ENCODE measurements at regions not wholly inside any gene's neighbourhood (a gene's known extent, or its start where the extent isn't known, plus 50 kb on each side); places are given as distances from the start of the nearest gene placed in this dataset.
A peak's percentile ranks its signal among the peaks of the same experiment; 100 is the strongest.

GRCh38 chr22:26905076-26905475, 247.7 kb downstream of the MIAT start:
- Histone ChIP-seq H3K56ac (replicated peaks; ENCODE audit: insufficient read length, low read depth, low read length) (no peak overlapping the region), H3K4me2 (ENCODE audit: insufficient read depth in 1 of 2, low read depth in 2 of 2, low read length in 2 of 2) (peak overlapping the region in 1 of 2 experiments; percentile 99; a peak in 2 of 4 replicates), H3K4me3 (ENCODE audit: extremely low read depth in 1 of 4, insufficient read depth in 2 of 4, low read depth in 3 of 4, low read length in 4 of 4) (peak overlapping the region in 1 of 4 experiments; percentile 5; a peak in 1 of 8 replicates), H3K27ac (ENCODE audit: low read depth, low read length) (no peak overlapping the region), H4K5ac (ENCODE audit: insufficient read length, low read depth, low read length) (no peak overlapping the region), H4K8ac (ENCODE audit: extremely low read depth, insufficient read depth, low read length) (no peak overlapping the region), H3K23ac (ENCODE audit: insufficient read length) (no peak overlapping the region), H3K27me3 (replicated peaks in 1 of 4; ENCODE audit: control insufficient read depth in 3 of 4, extremely low read depth in 1 of 4, insufficient read depth in 3 of 4, low read length in 3 of 4) (peaks cover 0 to 9% (median 7%) of the 10 kb centered on the region in 4 experiments; a peak in 5 of 7 replicates), H3K36me3 (ENCODE audit: control insufficient read depth in 2 of 4, insufficient read depth in 4 of 4, low read length in 3 of 4) (no peaks in the 10 kb centered on the region), H2AFZ (ENCODE audit: low read length) (no peak overlapping the region), H4K20me1 (replicated peaks in 1 of 2; ENCODE audit: control insufficient read depth in 1 of 2, insufficient read depth in 2 of 2, low read length in 2 of 2) (no peaks in the 10 kb centered on the region), H2BK20ac (ENCODE audit: low read length) (peak overlapping the region; percentile 72; the same call in 1 of the 2 replicates), H2BK12ac (ENCODE audit: low read depth, low read length) (no peak overlapping the region), H2AK5ac (ENCODE audit: low read depth, low read length) (no peak overlapping the region), H3K9ac (replicated peaks in 1 of 4; ENCODE audit: extremely low read depth in 1 of 4, low read depth in 3 of 4, low read length in 3 of 4) (no peak overlapping the region), H3K4me1 (replicated peaks in 1 of 4; ENCODE audit: control insufficient read depth in 3 of 4, insufficient read depth in 4 of 4, low read length in 3 of 4) (peaks cover 13 to 23% (median 18%) of the 10 kb centered on the region in 4 experiments), H2BK15ac (ENCODE audit: low read length) (no peak overlapping the region), H3K79me2 (ENCODE audit: control insufficient read depth in 1 of 2, insufficient read depth in 2 of 2, low read length in 2 of 2) (no peaks in the 10 kb centered on the region), H3K18ac (ENCODE audit: extremely low read depth, low read length) (no peak overlapping the region), H3K14ac (ENCODE audit: insufficient read length) (no peak overlapping the region), H3K9me3 (ENCODE audit: insufficient read depth in 2 of 2, low read depth in 1 of 2, low read length in 1 of 2) (no peaks in the 10 kb centered on the region), H3K23me2 (ENCODE audit: low read depth, low read length) (peaks cover 11% of the 10 kb centered on the region; the same call in 1 of the 2 replicates), H4K91ac (replicated peaks; ENCODE audit: insufficient read length, low read length) (no peak overlapping the region), H3K4ac (replicated peaks; ENCODE audit: insufficient read length, low read depth, low read length) (no peak overlapping the region), H2BK5ac (ENCODE audit: low read depth, low read length) (no peak overlapping the region), H2BK120ac (replicated peaks; ENCODE audit: low read depth, low read length) (no peak overlapping the region), H3K79me1 (ENCODE audit: low read depth, low read length) (no peaks in the 10 kb centered on the region)
- FAIRE-seq = no peak
- no peak for DNase-seq (ENCODE audit: low read depth in 1 of 2, low spot score in 2 of 2)
- CTCF ChIA-PET (ENCODE audit: partially characterized antibody) = interaction anchor here (0.7 to 1.5 kb wide), 3 partner anchors 10 to 144 kb away, joined by 3 to 4 read pairs (median 4); no protein-coding TSS in a partner anchor
- WGBS, 2 experiments (ENCODE audit: extremely low coverage in 1 of 2, insufficient coverage in 1 of 2, insufficient read length in 1 of 2, insufficient replicate concordance in 2 of 2, low coverage in 1 of 2, low lambda C conversion rate in 2 of 2, missing lambda C conversion rate in 1 of 2) = 38 to 100% methylated on average over 1 to 3 of the region's 3 CpGs
- TF ChIP-seq CREB1 (IDR thresholded peaks at IDR 0.05) (no peak), KDM4A (IDR thresholded peaks at IDR 0.05; ENCODE audit: low read depth, low read length, severe bottlenecking) (no peak), RBBP5 (IDR thresholded peaks at IDR 0.05; ENCODE audit: borderline replicate concordance, low read depth, low read length) (no peak), FOSL1 (IDR thresholded peaks at IDR 0.05; ENCODE audit: insufficient read depth, low read depth, low read length) (no peak), JUN (IDR thresholded peaks at IDR 0.05; ENCODE audit: low read depth, low read length) (no peak), GABPA (IDR thresholded peaks at IDR 0.05; ENCODE audit: borderline replicate concordance, insufficient read depth, low read length) (no peak), POU5F1 (IDR thresholded peaks at IDR 0.05; ENCODE audit: low read depth, low read length) (no peak), BRCA1 (IDR thresholded peaks at IDR 0.05; ENCODE audit: low read depth, low read length) (no peak), RNF2 (IDR thresholded peaks at IDR 0.05; ENCODE audit: borderline replicate concordance, low read depth, low read length, missing control alignments, poor library complexity, severe bottlenecking) (no peak)
- POLR2A ChIA-PET (ENCODE audit: partially characterized antibody) = interaction anchor here (0.7 to 2.7 kb wide), 5 partner anchors 13 to 316 kb away, joined by 3 to 8 read pairs (median 3); no protein-coding TSS in a partner anchor

All from H1 (cell line).